ENCODE measurements at regions not wholly inside any gene's neighbourhood (a gene's known extent, or its start where the extent isn't known, plus 50 kb on each side); places are given as distances from the start of the nearest gene placed in this dataset.

DNA sequence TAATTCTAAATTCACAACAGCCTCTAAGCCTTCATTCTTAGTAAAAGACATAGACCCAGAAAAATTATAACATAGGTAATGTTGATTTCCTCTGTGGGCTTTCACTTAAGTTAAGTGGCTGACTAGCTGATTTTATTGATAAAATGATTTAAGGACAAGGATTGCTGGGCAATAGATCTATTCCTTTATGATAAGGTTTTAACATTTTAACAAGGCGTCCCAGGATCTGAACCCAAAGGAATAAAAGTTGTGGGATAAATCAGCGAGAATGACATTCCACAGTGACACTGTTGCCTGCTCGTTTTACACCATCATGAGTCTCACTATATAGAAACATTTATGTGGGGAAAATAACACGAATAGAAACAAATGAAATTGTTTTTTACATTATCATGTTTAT, 1151.0 kb downstream of the ZPLD1 start:
- TF ChIP-seq POLR2A (IDR thresholded peaks at IDR 0.05) = no peak
- TF ChIP-seq, protein P1, sequence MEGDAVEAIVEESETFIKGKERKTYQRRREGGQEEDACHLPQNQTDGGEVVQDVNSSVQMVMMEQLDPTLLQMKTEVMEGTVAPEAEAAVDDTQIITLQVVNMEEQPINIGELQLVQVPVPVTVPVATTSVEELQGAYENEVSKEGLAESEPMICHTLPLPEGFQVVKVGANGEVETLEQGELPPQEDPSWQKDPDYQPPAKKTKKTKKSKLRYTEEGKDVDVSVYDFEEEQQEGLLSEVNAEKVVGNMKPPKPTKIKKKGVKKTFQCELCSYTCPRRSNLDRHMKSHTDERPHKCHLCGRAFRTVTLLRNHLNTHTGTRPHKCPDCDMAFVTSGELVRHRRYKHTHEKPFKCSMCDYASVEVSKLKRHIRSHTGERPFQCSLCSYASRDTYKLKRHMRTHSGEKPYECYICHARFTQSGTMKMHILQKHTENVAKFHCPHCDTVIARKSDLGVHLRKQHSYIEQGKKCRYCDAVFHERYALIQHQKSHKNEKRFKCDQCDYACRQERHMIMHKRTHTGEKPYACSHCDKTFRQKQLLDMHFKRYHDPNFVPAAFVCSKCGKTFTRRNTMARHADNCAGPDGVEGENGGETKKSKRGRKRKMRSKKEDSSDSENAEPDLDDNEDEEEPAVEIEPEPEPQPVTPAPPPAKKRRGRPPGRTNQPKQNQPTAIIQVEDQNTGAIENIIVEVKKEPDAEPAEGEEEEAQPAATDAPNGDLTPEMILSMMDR (IDR thresholded peaks at IDR 0.05) = no peak
- Histone ChIP-seq H3K4me3 (no peak overlapping the region), H3K4me1 (no peaks in the 10 kb centered on the region), H3K9me3 (no peaks in the 10 kb centered on the region), H3K27ac (no peak overlapping the region), H3K27me3 (no peaks in the 10 kb centered on the region), H3K36me3 (no peaks in the 10 kb centered on the region)
- DNase-seq = no peak
- intact Hi-C loops (cut with DNase I; ENCODE audit: low total_unique reads) = no loop called here

GRCh38 chr3:103589770-103590169, 1155.0 kb downstream of the ZPLD1 start:
- no peak overlapping the region for H3K4me3 ChIP-seq
- no peaks in the 10 kb centered on the region for H3K27me3 ChIP-seq
- no peaks in the 10 kb centered on the region for H3K9me3 ChIP-seq
- no peak for TF ChIP-seq POLR2A (IDR thresholded peaks at IDR 0.05)
- TF ChIP-seq, protein P1 (IDR thresholded peaks at IDR 0.05) = no peak
- no peaks in the 10 kb centered on the region for H3K36me3 ChIP-seq
- H3K27ac ChIP-seq = no peak overlapping the region
- DNase-seq = no peak
- intact Hi-C loops (cut with DNase I; ENCODE audit: low total_unique reads) = no loop called here
- no peaks in the 10 kb centered on the region for H3K4me1 ChIP-seq

GRCh38 chr3:103600844-103601243, 1166.0 kb downstream of the ZPLD1 start:
- no peaks in the 10 kb centered on the region for H3K27me3 ChIP-seq
- no peak for DNase-seq
- H3K36me3 ChIP-seq = no peaks in the 10 kb centered on the region
- TF ChIP-seq POLR2A (IDR thresholded peaks at IDR 0.05) = no peak
- TF ChIP-seq, protein P1 (IDR thresholded peaks at IDR 0.05) = no peak
- H3K27ac ChIP-seq = no peak overlapping the region
- no peaks in the 10 kb centered on the region for H3K4me1 ChIP-seq
- H3K4me3 ChIP-seq = no peak overlapping the region
- peaks cover 0 to under 1% of the 10 kb centered on the region in 2 donors for H3K9me3 ChIP-seq
- intact Hi-C loops (cut with DNase I; ENCODE audit: low total_unique reads) = no loop called here

DNA sequence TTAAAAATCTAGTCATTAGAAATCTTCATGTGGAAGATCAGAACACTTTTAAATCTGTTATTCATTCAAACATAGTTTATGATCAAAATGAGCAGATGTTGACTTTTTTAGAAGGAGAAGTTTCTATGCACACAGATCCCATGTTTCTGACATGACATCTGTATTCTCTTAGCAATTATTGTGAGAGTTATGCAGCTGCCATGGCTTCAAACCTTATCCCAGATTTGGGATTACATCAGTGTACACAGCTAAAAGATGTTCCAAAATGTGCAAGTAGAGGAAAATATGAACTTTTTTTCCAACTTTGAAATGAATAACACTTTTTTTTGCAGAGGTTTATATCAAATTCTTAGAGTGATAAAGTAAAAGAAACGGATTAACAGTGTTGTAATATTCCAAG, 1166.9 kb downstream of the ZPLD1 start:
- Histone ChIP-seq H3K36me3 (no peaks in the 10 kb centered on the region), H3K27me3 (no peaks in the 10 kb centered on the region), H3K9me3 (peaks cover 0 to 4% of the 10 kb centered on the region in 2 donors), H3K4me1 (no peaks in the 10 kb centered on the region), H3K27ac (no peak overlapping the region), H3K4me3 (no peak overlapping the region)
- no peak for DNase-seq
- intact Hi-C loops (cut with DNase I; ENCODE audit: low total_unique reads) = no loop called here
- TF ChIP-seq, protein P1 (IDR thresholded peaks at IDR 0.05) = no peak
- no peak for TF ChIP-seq POLR2A (IDR thresholded peaks at IDR 0.05)

DNA sequence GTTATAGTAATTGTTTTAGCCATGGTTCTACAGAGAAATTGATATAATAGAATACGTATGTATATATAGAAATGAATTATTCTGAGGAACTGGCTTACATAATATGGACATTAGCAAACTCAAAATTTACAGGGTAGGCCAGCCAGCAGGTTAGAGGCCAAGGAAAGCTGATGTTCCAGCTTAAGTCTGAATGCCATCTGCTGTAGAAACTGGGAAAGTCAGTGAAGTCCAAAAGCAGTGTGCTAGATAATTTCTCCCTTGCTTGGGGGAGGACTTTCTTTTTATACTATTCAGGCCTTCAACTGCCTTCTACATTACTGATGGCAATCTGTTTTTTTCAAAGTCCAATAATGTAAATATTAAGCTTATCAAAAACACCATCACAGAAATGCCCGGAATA, 1174.7 kb downstream of the ZPLD1 start:
- H3K36me3 ChIP-seq = no peaks in the 10 kb centered on the region
- intact Hi-C loops (cut with DNase I; ENCODE audit: low total_unique reads) = no loop called here
- TF ChIP-seq POLR2A (IDR thresholded peaks at IDR 0.05) = no peak
- TF ChIP-seq, protein P1 (IDR thresholded peaks at IDR 0.05) = no peak
- H3K9me3 ChIP-seq = peaks cover 0 to 4% of the 10 kb centered on the region in 2 donors
- DNase-seq = no peak
- no peak overlapping the region for H3K4me3 ChIP-seq
- H3K4me1 ChIP-seq = no peaks in the 10 kb centered on the region
- no peaks in the 10 kb centered on the region for H3K27me3 ChIP-seq
- no peak overlapping the region for H3K27ac ChIP-seq
